Heart left ventricle (tissue), 16 donors: ENCODE measurements at regions not wholly inside any gene's neighbourhood (a gene's known extent, or its start where the extent isn't known, plus 50 kb on each side); places are given as distances from the start of the nearest gene placed in this dataset.

Experiments
- ATAC-seq, 4 donors: fragments of 200-7000 bp; cut with Tn5 transposase; one replicate each; pipeline ENCODE4 v1.9.1; 2020 to 2022; ENCODE audit warnings: moderate library complexity in 4 of 4, mild to moderate bottlenecking in 3 of 4, moderate number of reproducible peaks in 1 of 4
- DNase-seq, 5 donors: peaks; one replicate each; pipeline ENCODE4 v3.0.0-alpha.2; 2020
- H3K27ac ChIP-seq, 12 donors: fragments of 200-600 bp; sonication (generic) in 4 of 12; one replicate each; pipeline versions ENCODE4 v1.5.0 to v1.8.0; 2016 to 2022; ENCODE audit warnings: mild to moderate bottlenecking in 2 of 12
- H3K27me3 ChIP-seq, 9 donors: fragments of 200-600 bp; sonication (generic) in 2 of 9; one replicate each; pipeline versions ENCODE4 v1.5.1 to v1.8.0; 2016 to 2022; ENCODE audit warnings: mild to moderate bottlenecking in 3 of 9
- H3K36me3 ChIP-seq, 9 donors: fragments of 200-600 bp; sonication (generic) in 2 of 9; one replicate each; pipeline versions ENCODE4 v1.5.0 to v1.8.0; 2018 to 2022; ENCODE audit warnings: mild to moderate bottlenecking in 2 of 9
- H3K4me1 ChIP-seq, 12 donors: fragments of 200-600 bp; sonication (generic) in 4 of 12; one replicate each; pipeline versions ENCODE4 v1.5.0 to v1.8.0; 2016 to 2022; ENCODE audit warnings: mild to moderate bottlenecking in 3 of 12
- H3K4me3 ChIP-seq, 12 donors: fragments of 200-600 bp; sonication (generic) in 4 of 12; one replicate each; pipeline versions ENCODE4 v1.5.0 to v1.8.0; 2017 to 2022; ENCODE audit warnings: mild to moderate bottlenecking in 9 of 12, moderate library complexity in 4 of 12
- H3K9me3 ChIP-seq, 12 donors: fragments of 200-600 bp; sonication (generic) in 4 of 12; one replicate each; pipeline versions ENCODE4 v1.5.0 to v1.8.0; 2016 to 2022; ENCODE audit warnings: mild to moderate bottlenecking in 1 of 12
- POLR2A ChIP-seq, 2 donors: fragments of 450-650 bp; IDR thresholded peaks; one replicate each; pipeline ENCODE4 v1.6.1; 2017; ENCODE audit warnings: antibody characterized with exemption in 2 of 2, mild to moderate bottlenecking in 2 of 2, moderate library complexity in 2 of 2
- WGBS, 4 donors: extraction: QIAGEN DNeasy Blood & Tissue Kit in 2 of 4; methylation state at CpG; one replicate each; pipeline versions ENCODE4 v1.1.5 to v1.1.7; 2013 to 2018; 5-methylcytosine and 5-hydroxymethylcytosine counted together
- intact Hi-C, 10 donors: fragments of 100-400 bp; cut with DNase I; formaldehyde crosslinking; loops; one replicate each; pipeline versions ENCODE4 v1.11.1 to v1.14.2; 2022
- TF ChIP-seq, protein P1 (sequence below), 12 donors: fragments of 200-600 bp; sonication (generic) in 4 of 12; IDR thresholded peaks; one replicate each; pipeline versions ENCODE4 v1.5.0 to v1.8.0; 2018 to 2022; ENCODE audit warnings: antibody characterized with exemption in 12 of 12, mild to moderate bottlenecking in 5 of 12
- donor health status: ischemic (EF 13 %, LVEDD 7.1; RV severe dilation, severe dysfunction).
- donor health status: healthy with polysubstance abuse.
- donor health status: DM: no; HTN: yes; CAD: no.
- donor health status: DM: no; HTN: no; CAD: no.
- donor health status: ischemic (EF 25% LVEDD 6.9; RV normal size, moderate dysfunction).
- donor health status: ischemic (EF 25% LVEDD 5.7; RV mildly dilated, moderate dysfunction).
- donor health status: healthy.
- donor health status: DM: yes; HTN: yes; CAD: no.
- donor health status: ischemic (EF 35%, LVEDD 5.7; RV mildly dilated, moderate dysfunction).
- donor health status: nonischemic (EF 11% LVEDD 7.7; RV severe dilation, severe dysfunction).
- donor health status: DM: yes; HTN: yes; CAD: no.
- donor health status: PGD.
- donor health status: ischemic (EF 29% LVEDD 5.4; RV normal size, mild dysfunction).
- donor health status: nonischemic (EF 23%, LVEDD 6.1; RV moderate dilation, normal function).

DNA sequence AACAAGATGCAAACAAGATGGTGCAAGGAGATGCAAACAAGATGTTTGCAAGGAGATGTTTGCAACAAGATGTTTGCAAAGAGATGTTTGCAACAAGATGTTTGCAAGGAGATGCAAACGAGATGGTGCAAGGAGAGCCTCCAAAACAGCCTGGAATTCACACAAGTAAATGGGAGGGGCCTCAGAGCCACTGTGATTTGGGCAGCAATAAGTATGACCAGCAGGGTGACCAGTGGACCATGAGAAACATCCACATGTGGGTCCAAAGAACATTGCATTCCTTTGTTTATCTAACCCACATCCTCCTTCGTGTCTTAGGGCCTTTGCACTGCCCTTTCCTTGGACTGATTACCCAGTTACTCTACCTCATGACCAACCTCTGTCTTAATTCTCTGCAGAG is 162.9 kb downstream of the PLPP3 start:
- 53 to 65% (median 54%) methylated on average over 2 of the region's 2 CpGs for WGBS, 4 donors
- H3K4me1 ChIP-seq, result peaks cover 0 to 42% (median 12%) of the 10 kb centered on the region in 12 donors
- intact Hi-C loops, result loop anchor here in 4 of 10 donors (5.0 to 10.0 kb wide), 4 partner anchors 158 to 232 kb away; partner anchors contain the start of gene PLPP3 (in 2 of the 4)

DNA sequence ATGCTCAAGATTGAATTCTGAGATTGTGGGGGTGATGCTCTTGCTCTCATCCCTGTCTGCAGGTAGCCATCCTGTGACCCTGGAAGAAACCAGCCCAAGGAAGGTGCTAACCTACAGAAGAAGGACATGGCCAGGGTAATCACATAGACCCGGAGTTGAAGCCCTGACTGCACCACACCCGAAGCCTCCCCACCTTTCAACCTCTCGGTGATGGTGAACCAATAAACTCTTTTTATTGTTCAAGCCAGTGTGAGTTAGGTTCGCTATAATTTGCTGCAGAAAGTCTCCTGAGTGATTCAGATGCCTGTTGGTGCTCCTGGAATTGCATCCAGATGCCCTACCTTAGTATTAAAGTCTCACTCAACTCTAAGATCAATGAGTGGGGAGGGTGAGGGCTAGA is 163.6 kb downstream of the PLPP3 start:
- ATAC-seq (no peak), DNase-seq (no peak)
- H3K4me1 ChIP-seq, result peaks cover 0 to 50% (median 16%) of the 10 kb centered on the region in 12 donors
- no peak overlapping the region for H3K4me3 ChIP-seq
- intact Hi-C loops, result loop anchor here in 5 of 10 donors (2.0 to 10.0 kb wide), 5 partner anchors 159 to 231 kb away; partner anchors contain the start of gene PLPP3 (in 3 of the 5)
- H3K27me3 ChIP-seq, result no peaks in the 10 kb centered on the region
- H3K27ac ChIP-seq, result no peak overlapping the region
- TF ChIP-seq, protein P1, sequence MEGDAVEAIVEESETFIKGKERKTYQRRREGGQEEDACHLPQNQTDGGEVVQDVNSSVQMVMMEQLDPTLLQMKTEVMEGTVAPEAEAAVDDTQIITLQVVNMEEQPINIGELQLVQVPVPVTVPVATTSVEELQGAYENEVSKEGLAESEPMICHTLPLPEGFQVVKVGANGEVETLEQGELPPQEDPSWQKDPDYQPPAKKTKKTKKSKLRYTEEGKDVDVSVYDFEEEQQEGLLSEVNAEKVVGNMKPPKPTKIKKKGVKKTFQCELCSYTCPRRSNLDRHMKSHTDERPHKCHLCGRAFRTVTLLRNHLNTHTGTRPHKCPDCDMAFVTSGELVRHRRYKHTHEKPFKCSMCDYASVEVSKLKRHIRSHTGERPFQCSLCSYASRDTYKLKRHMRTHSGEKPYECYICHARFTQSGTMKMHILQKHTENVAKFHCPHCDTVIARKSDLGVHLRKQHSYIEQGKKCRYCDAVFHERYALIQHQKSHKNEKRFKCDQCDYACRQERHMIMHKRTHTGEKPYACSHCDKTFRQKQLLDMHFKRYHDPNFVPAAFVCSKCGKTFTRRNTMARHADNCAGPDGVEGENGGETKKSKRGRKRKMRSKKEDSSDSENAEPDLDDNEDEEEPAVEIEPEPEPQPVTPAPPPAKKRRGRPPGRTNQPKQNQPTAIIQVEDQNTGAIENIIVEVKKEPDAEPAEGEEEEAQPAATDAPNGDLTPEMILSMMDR (IDR thresholded peaks at IDR 0.05), result no peak
- TF ChIP-seq POLR2A (IDR thresholded peaks at IDR 0.05), result no peak
- no peaks in the 10 kb centered on the region for H3K36me3 ChIP-seq
- 87 to 97% (median 94%) methylated on average over 4 of the region's 4 CpGs for WGBS, 4 donors
- H3K9me3 ChIP-seq, result no peaks in the 10 kb centered on the region

More for the DNA sequence above, 162.9 kb downstream of the PLPP3 start:
- no peak for DNase-seq
- no peak overlapping the region for H3K4me3 ChIP-seq
- ATAC-seq, result no peak
- no peak overlapping the region for H3K27ac ChIP-seq
- no peak for TF ChIP-seq POLR2A (IDR thresholded peaks at IDR 0.05)
- TF ChIP-seq, protein P1 (IDR thresholded peaks at IDR 0.05), result peak in 1 of 12 donors; percentile 11
- H3K27me3 ChIP-seq, result no peaks in the 10 kb centered on the region
- H3K9me3 ChIP-seq, result no peaks in the 10 kb centered on the region
- H3K36me3 ChIP-seq, result no peaks in the 10 kb centered on the region

DNA sequence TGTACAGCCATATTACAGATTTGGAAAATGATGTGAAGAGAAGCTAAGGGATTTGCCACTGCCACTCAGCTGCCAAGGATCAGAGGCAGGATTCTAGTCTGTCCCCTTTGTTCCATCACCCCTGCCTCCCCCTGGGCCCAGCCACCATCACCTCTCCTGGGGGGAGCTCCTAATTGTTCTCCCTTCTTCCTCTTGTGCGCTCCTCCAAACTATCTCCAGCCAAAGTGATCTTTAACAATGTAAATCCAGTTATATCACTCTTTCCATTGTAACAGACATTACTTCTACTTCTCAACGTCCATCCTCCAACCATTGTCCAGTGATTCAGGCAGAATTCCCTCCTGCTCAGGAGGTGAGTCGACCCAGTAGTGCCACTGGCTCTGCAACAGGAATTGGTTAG is 164.1 kb downstream of the PLPP3 start:
- intact Hi-C loops, result loop anchor here in 5 of 10 donors (2.0 to 10.0 kb wide), 5 partner anchors 160 to 230 kb away; partner anchors contain the start of gene PLPP3 (in 3 of the 5)
- no peaks in the 10 kb centered on the region for H3K36me3 ChIP-seq
- WGBS, 4 donors, result 69 to 74% (median 73%) methylated on average over 3 of the region's 3 CpGs
- TF ChIP-seq, protein P1 (IDR thresholded peaks at IDR 0.05), result no peak
- TF ChIP-seq POLR2A (IDR thresholded peaks at IDR 0.05), result no peak
- DNase-seq (no peak), ATAC-seq (no peak)
- no peak overlapping the region for H3K4me3 ChIP-seq
- no peaks in the 10 kb centered on the region for H3K9me3 ChIP-seq
- H3K27me3 ChIP-seq, result no peaks in the 10 kb centered on the region
- H3K27ac ChIP-seq, result no peak overlapping the region
- H3K4me1 ChIP-seq, result peaks cover 0 to 52% (median 16%) of the 10 kb centered on the region in 12 donors

DNA sequence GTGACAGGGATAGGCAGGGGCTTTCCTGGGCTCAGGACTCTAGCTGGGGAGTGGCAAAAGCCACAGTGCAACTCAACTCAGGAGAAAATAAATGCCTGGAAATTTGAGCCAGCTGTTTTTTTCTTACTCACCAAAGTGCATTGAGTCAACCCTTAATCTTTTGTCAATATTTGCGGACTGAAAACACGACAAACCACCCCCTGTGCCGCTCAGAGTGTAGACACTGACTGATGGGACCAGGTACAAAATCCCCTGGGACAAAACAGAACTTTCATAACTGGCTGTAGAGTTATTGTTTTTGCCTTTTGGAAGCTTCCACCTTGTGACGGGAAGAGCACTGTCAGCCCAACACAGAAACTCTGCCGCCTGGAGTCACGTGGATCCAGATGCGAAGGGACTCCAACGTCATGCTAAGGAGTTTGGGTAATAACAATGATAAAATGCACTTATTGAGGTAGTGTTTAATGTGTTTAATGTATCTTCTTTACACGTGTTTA is 164.6 kb downstream of the PLPP3 start:
- H3K27ac ChIP-seq, result no peak overlapping the region
- DNase-seq (no peak), ATAC-seq (no peak)
- intact Hi-C loops, result loop anchor here in 8 of 10 donors (2.0 to 10.0 kb wide), 6 partner anchors 122 to 230 kb away; partner anchors contain the start of gene PLPP3 (in 7 of the 8)
- no peaks in the 10 kb centered on the region for H3K27me3 ChIP-seq
- H3K4me1 ChIP-seq, result peaks cover 0 to 52% (median 16%) of the 10 kb centered on the region in 12 donors
- 63 to 68% (median 65%) methylated on average over 9 of the region's 9 CpGs for WGBS, 4 donors
- H3K36me3 ChIP-seq, result no peaks in the 10 kb centered on the region
- H3K9me3 ChIP-seq, result no peaks in the 10 kb centered on the region
- no peak overlapping the region for H3K4me3 ChIP-seq
- TF ChIP-seq, protein P1 (IDR thresholded peaks at IDR 0.05), result no peak
- TF ChIP-seq POLR2A (IDR thresholded peaks at IDR 0.05), result no peak
